HepG2 (cell line): ENCODE measurements at regions not wholly inside any gene's neighbourhood (a gene's known extent, or its start where the extent isn't known, plus 50 kb on each side); places are given as distances from the start of the nearest gene placed in this dataset.

ENCODE experiments used
- ATAC-seq: fragments of 200-7000 bp; cut with Tn5 transposase; 3 replicates; pipeline ENCODE4 v1.9.1; 2020; ENCODE audit warnings: mild to moderate bottlenecking, moderate library complexity
- BruUV-seq: library from RNA; stranded (reverse); fragments of 400-500 nt; replicated peaks from 2 replicates; lab custom pipeline; 2021; lab: Mats Ljungman, UMichigan
- CTCF ChIA-PET: fragments of 300-600 bp; formaldehyde crosslinking; extraction: SDS; loops from one replicate; lab custom pipeline; 2021; ENCODE audit warnings: low total read pairs, inconsistent platforms, low intra/inter-chr PET ratio; lab: Yijun Ruan, JAX
- POLR2A ChIA-PET: fragments of 350-600 bp; sonication (Branson Sonifier 250); formaldehyde crosslinking; loops from one replicate; lab custom pipeline; 2020; ENCODE audit warnings: antibody characterized with exemption, inconsistent platforms; lab: Yijun Ruan, JAX
- DNase-seq: peaks from one replicate; pipeline ENCODE4 v3.0.0-alpha.2; 2015; ENCODE audit warnings: low spot score
- FAIRE-seq: peaks from 3 replicates; lab custom pipeline; 2011; peaks lifted over from hg19 to GRCh38; lab: Jason Lieb, UNC
- H2AFZ ChIP-seq: one replicate; pipeline ENCODE4 v1.6.1; 2011; ENCODE audit warnings: low read length, inconsistent platforms
- H3K27ac ChIP-seq: fragments of 300-600 bp; 3 replicates; pipeline ENCODE4 v1.8.0; 2011; ENCODE audit warnings: mixed run types, mild to moderate bottlenecking, mixed read lengths, low read length, inconsistent platforms; ENCODE audit not compliant: insufficient read depth; ENCODE audit errors: extremely low read length
- H3K27me3 ChIP-seq, 2 experiments: fragments of 200-600 bp in 1 of 2; 2 replicates in 1 of 2; 3 replicates in 1 of 2; pipeline versions ENCODE4 v1.6.0 to v1.8.0; 2011; ENCODE audit warnings: low read length in 2 of 2, mild to moderate bottlenecking in 2 of 2, moderate library complexity in 2 of 2, inconsistent platforms in 1 of 2; ENCODE audit not compliant: insufficient read depth in 2 of 2, control insufficient read depth in 1 of 2
- H3K36me3 ChIP-seq, 2 experiments: fragments of 200-600 bp in 1 of 2; replicated peaks in 1 of 2; 2 replicates in 1 of 2; 3 replicates in 1 of 2; pipeline versions ENCODE4 v1.5.1 to v1.8.0; 2011; ENCODE audit warnings: low read length in 2 of 2, inconsistent platforms in 1 of 2; ENCODE audit not compliant: insufficient read depth in 2 of 2, control insufficient read depth in 1 of 2
- H3K4me1 ChIP-seq: 2 replicates; pipeline ENCODE4 v1.5.1; 2012; ENCODE audit warnings: low read length, inconsistent platforms; ENCODE audit not compliant: insufficient read depth
- H3K4me2 ChIP-seq: 2 replicates; pipeline ENCODE4 v1.6.0; 2011; ENCODE audit warnings: low read depth, low read length, inconsistent platforms
- H3K4me3 ChIP-seq, 3 experiments: fragments of 200-600 bp in 1 of 3; sonication (generic), shearing (Covaris generic) in 1 of 3; replicated peaks in 1 of 3; 2 replicates each; pipeline ENCODE4 v1.5.1; 2011 to 2016; ENCODE audit warnings: low read length in 3 of 3, inconsistent platforms in 2 of 3, low read depth in 2 of 3, mild to moderate bottlenecking in 2 of 3, control low read depth in 1 of 3, mixed read lengths in 1 of 3; ENCODE audit not compliant: insufficient read depth in 1 of 3
- H3K79me2 ChIP-seq: one replicate; pipeline ENCODE4 v1.6.1; 2011; ENCODE audit warnings: low read length, inconsistent platforms; ENCODE audit not compliant: insufficient read depth
- H3K9ac ChIP-seq: 2 replicates; pipeline ENCODE4 v1.6.0; 2011; ENCODE audit warnings: mild to moderate bottlenecking, low read depth, low read length, inconsistent platforms; ENCODE audit not compliant: insufficient read depth
- H3K9me3 ChIP-seq: 2 replicates; pipeline ENCODE4 v1.5.1; 2012; ENCODE audit warnings: mild to moderate bottlenecking, low read length
- H4K20me1 ChIP-seq: 2 replicates; pipeline ENCODE4 v1.6.0; 2011; ENCODE audit warnings: inconsistent platforms, mild to moderate bottlenecking, low read length, moderate library complexity; ENCODE audit not compliant: insufficient read depth
- CHD4 ChIP-seq: fragments of 200-600 bp; sonication (generic); IDR thresholded peaks from 2 replicates; pipeline ENCODE4 v1.7.0; 2017; ENCODE audit warnings: mild to moderate bottlenecking, low read length, borderline replicate concordance
- HNRNPL ChIP-seq: fragments of 200-400 bp; formaldehyde crosslinking; IDR thresholded peaks from 2 replicates; pipeline ENCODE4 v1.6.1; 2017; ENCODE audit warnings: mild to moderate bottlenecking, low read depth, low read length
- KLF16 ChIP-seq, 2 experiments: sonication (generic) in 1 of 2; formaldehyde crosslinking in 1 of 2; IDR thresholded peaks; 2 replicates each; pipeline versions ENCODE4 v1.6.1 to v1.8.0; 2016 to 2023; ENCODE audit warnings: missing genetic modification reagents in 2 of 2, missing compliant biosample characterization in 1 of 2
- MTA1 ChIP-seq: sonication (generic); formaldehyde crosslinking; IDR thresholded peaks from 2 replicates; pipeline ENCODE4 v1.4.0; 2020; ENCODE audit warnings: missing genetic modification reagents, mild to moderate bottlenecking, borderline replicate concordance
- RAD51 ChIP-seq: fragments of 450-650 bp; IDR thresholded peaks from 2 replicates; pipeline ENCODE4 v1.6.1; 2016; ENCODE audit warnings: borderline replicate concordance
- SIX4 ChIP-seq: sonication (generic); formaldehyde crosslinking; IDR thresholded peaks from 2 replicates; pipeline ENCODE4 v1.4.0; 2020; ENCODE audit warnings: missing genetic modification reagents
- TBX3 ChIP-seq: fragments of 450-650 bp; IDR thresholded peaks from 2 replicates; pipeline ENCODE4 v1.6.1; 2017; ENCODE audit warnings: antibody characterized with exemption, mild to moderate bottlenecking, inconsistent platforms, borderline replicate concordance
- ZHX1 ChIP-seq: sonication (generic); formaldehyde crosslinking; IDR thresholded peaks from 2 replicates; pipeline ENCODE4 v1.8.1; 2022; ENCODE audit warnings: low read depth, mild to moderate bottlenecking, missing genetic modification reagents
- ZNF543 ChIP-seq: sonication (generic); formaldehyde crosslinking; IDR thresholded peaks from 2 replicates; pipeline ENCODE4 v1.4.0; 2020; ENCODE audit warnings: mild to moderate bottlenecking, missing genetic modification reagents
- ZNF597 ChIP-seq: sonication (generic); formaldehyde crosslinking; IDR thresholded peaks from 2 replicates; pipeline ENCODE4 v1.5.0; 2020; ENCODE audit warnings: missing genetic modification reagents
- WGBS: methylation state at CpG from one replicate; pipeline ENCODE4 v1.1.6; 2017; ENCODE audit warnings: low lambda C conversion rate; 5-methylcytosine and 5-hydroxymethylcytosine counted together
- in situ Hi-C: cut with HindIII; loops from 2 replicates; pipeline ENCODE4 v1.10.0; 2017; ENCODE audit warnings: low pct_unique_long_range_greater_than_20kb; ENCODE audit not compliant: extremely low pct_ligation_motif_present
- intact Hi-C: fragments of 100-400 bp; cut with micrococcal nuclease; formaldehyde crosslinking; loops from one replicate; pipeline ENCODE4 v1.10.0; 2022; ENCODE audit not compliant: unreplicated experiment
- TF ChIP-seq, protein P1 (sequence below): sonication (generic); formaldehyde crosslinking; IDR thresholded peaks from 2 replicates; pipeline ENCODE4 v1.5.0; 2020; ENCODE audit warnings: missing genetic modification reagents, mild to moderate bottlenecking, borderline replicate concordance
- TF ChIP-seq, protein P2 (sequence below): sonication (generic); formaldehyde crosslinking; IDR thresholded peaks from 2 replicates; pipeline ENCODE4 v1.4.0; 2020; ENCODE audit warnings: mild to moderate bottlenecking, missing genetic modification reagents

DNA sequence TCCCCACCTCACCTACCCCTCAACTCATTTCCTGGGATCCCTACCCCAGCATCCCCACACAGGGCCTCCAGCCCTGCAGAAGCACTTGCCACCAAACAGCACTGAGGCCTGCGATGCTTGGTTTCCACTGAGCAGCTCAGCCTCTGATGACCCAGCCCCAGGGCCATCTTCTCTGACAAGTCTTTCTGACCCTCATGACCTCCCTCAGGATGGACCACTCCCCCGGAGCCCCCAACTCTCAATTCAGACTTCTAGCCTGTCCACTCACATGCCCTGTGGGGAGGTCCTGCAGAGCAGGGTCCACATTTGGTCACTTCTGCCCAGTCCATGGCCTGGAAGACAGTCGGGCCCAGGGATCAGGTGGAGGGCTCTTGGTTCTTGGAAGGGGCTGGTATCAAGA, 63.4 kb upstream of the SPATA12 start:
- POLR2A ChIA-PET = no interaction called here
- intact Hi-C loops = no loop called here

More for the DNA sequence above, 63.4 kb upstream of the SPATA12 start:
- TF ChIP-seq SIX4 (CRISPR knock-in tag) = no peak
- TF ChIP-seq, protein P1, sequence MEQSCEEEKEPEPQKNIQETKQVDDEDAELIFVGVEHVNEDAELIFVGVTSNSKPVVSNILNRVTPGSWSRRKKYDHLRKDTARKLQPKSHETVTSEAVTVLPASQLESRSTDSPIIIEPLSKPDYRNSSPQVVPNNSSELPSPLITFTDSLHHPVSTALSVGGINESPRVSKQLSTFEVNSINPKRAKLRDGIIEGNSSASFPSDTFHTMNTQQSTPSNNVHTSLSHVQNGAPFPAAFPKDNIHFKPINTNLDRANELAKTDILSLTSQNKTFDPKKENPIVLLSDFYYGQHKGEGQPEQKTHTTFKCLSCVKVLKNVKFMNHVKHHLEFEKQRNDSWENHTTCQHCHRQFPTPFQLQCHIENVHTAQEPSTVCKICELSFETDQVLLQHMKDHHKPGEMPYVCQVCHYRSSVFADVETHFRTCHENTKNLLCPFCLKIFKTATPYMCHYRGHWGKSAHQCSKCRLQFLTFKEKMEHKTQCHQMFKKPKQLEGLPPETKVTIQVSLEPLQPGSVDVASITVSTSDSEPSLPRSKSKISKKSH = no peak
- TF ChIP-seq, protein P2, sequence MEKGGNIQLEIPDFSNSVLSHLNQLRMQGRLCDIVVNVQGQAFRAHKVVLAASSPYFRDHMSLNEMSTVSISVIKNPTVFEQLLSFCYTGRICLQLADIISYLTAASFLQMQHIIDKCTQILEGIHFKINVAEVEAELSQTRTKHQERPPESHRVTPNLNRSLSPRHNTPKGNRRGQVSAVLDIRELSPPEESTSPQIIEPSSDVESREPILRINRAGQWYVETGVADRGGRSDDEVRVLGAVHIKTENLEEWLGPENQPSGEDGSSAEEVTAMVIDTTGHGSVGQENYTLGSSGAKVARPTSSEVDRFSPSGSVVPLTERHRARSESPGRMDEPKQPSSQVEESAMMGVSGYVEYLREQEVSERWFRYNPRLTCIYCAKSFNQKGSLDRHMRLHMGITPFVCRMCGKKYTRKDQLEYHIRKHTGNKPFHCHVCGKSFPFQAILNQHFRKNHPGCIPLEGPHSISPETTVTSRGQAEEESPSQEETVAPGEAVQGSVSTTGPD (CRISPR knock-in tag) = no peak
- TF ChIP-seq CHD4 = no peak
- TF ChIP-seq ZNF597 (CRISPR knock-in tag) = no peak
- no peak for TF ChIP-seq HNRNPL
- TF ChIP-seq TBX3 = no peak
- no peak for TF ChIP-seq KLF16 (CRISPR knock-in tag; IDR thresholded peaks at IDR 0.05)
- no peak for TF ChIP-seq MTA1 (CRISPR knock-in tag)
- TF ChIP-seq ZHX1 (CRISPR knock-in tag) = no peak
- TF ChIP-seq ZNF543 (CRISPR knock-in tag) = no peak
- no peak for TF ChIP-seq RAD51
- Histone ChIP-seq H3K4me2 (no peak overlapping the region), H3K9ac (no peak overlapping the region), H3K36me3 (no peaks in the 10 kb centered on the region), H3K4me1 (peaks cover 37% of the 10 kb centered on the region), H3K9me3 (no peaks in the 10 kb centered on the region), H2AFZ (no peak overlapping the region), H3K27ac (no peak overlapping the region), H4K20me1 (peaks cover 3% of the 10 kb centered on the region; the same call in 1 of the 2 replicates), H3K79me2 (no peaks in the 10 kb centered on the region), H3K27me3 (no peaks in the 10 kb centered on the region), H3K4me3 (no peak overlapping the region)
- in situ Hi-C loops = loop anchor here (10.0 kb wide), 2 partner anchors 88 to 228 kb away; partner anchors contain the start of gene APPL1
- ATAC-seq (no peak), FAIRE-seq (no peak), DNase-seq (no peak)
- WGBS = 95% methylated on average over 3 of the region's 3 CpGs
- no TSS peak for BruUV-seq
- CTCF ChIA-PET = no interaction called here
